ENCODE measurements at regions not wholly inside any gene's neighbourhood (a gene's known extent, or its start where the extent isn't known, plus 50 kb on each side); places are given as distances from the start of the nearest gene placed in this dataset.

GRCh38 chr2:2696325-2696724, 365.2 kb upstream of the MYT1L start:
- no peak for DNase-seq
- intact Hi-C loops (cut with DNase I): no loop called here

- intact Hi-C loops (cut with DNase I): no loop called here
- no peak for DNase-seq
These were observed 363.7 kb upstream of the MYT1L start for GRCh38 chr2:2694746-2695145.

GRCh38 chr2:2692599-2693389, 361.7 kb upstream of the MYT1L start:
- intact Hi-C loops (cut with DNase I): no loop called here

GRCh38 chr2:2691419-2691818, 360.3 kb upstream of the MYT1L start:
- intact Hi-C loops (cut with DNase I): no loop called here
- DNase-seq: no peak

More at GRCh38 chr2:2692599-2693389, 361.7 kb upstream of the MYT1L start:
- DNase-seq: no peak

- no peak for DNase-seq
- intact Hi-C loops (cut with DNase I): no loop called here
These were observed 359.9 kb upstream of the MYT1L start for GRCh38 chr2:2690985-2691384.

- intact Hi-C loops (cut with DNase I): no loop called here
- DNase-seq: no peak
These were observed 358.2 kb upstream of the MYT1L start for GRCh38 chr2:2689306-2689705.

GRCh38 chr2:2688254-2688653, 357.2 kb upstream of the MYT1L start:
- intact Hi-C loops (cut with DNase I): no loop called here
- DNase-seq: no peak

- intact Hi-C loops (cut with DNase I): no loop called here
- DNase-seq: no peak
These were observed 356.7 kb upstream of the MYT1L start for GRCh38 chr2:2687745-2688144.

GRCh38 chr2:2686222-2686621, 355.1 kb upstream of the MYT1L start:
- intact Hi-C loops (cut with DNase I): no loop called here
- no peak for DNase-seq

- no peak for DNase-seq
- intact Hi-C loops (cut with DNase I): no loop called here
These were observed 352.6 kb upstream of the MYT1L start for GRCh38 chr2:2683606-2684224.

- no peak for DNase-seq
- intact Hi-C loops (cut with DNase I): no loop called here
These were observed 351.7 kb upstream of the MYT1L start for GRCh38 chr2:2682700-2683342.

- intact Hi-C loops (cut with DNase I): no loop called here
- DNase-seq: no peak
These were observed 350.7 kb upstream of the MYT1L start for GRCh38 chr2:2681711-2682251.

- DNase-seq: no peak
- intact Hi-C loops (cut with DNase I): no loop called here
These were observed 350.0 kb upstream of the MYT1L start for GRCh38 chr2:2681085-2681484.

- no peak for DNase-seq
- intact Hi-C loops (cut with DNase I): no loop called here
These were observed 343.8 kb upstream of the MYT1L start for GRCh38 chr2:2674831-2675230.

- no peak for DNase-seq
- intact Hi-C loops (cut with DNase I): no loop called here
These were observed 342.3 kb upstream of the MYT1L start for GRCh38 chr2:2673406-2673805.

- intact Hi-C loops (cut with DNase I): no loop called here
- DNase-seq: peak in 1 of 42 donors; percentile 10
These were observed 341.2 kb upstream of the MYT1L start for GRCh38 chr2:2672249-2672648.

- intact Hi-C loops (cut with DNase I): no loop called here
- peak in 2 of 42 donors; percentile 16 to 64 for DNase-seq
These were observed 340.8 kb upstream of the MYT1L start for GRCh38 chr2:2671826-2672225.

GRCh38 chr2:2669316-2669715, 338.2 kb upstream of the MYT1L start:
- DNase-seq: no peak
- intact Hi-C loops (cut with DNase I): no loop called here

GRCh38 chr2:2668681-2669265, 337.7 kb upstream of the MYT1L start:
- intact Hi-C loops (cut with DNase I): no loop called here

GRCh38 chr2:2667690-2668089, 336.6 kb upstream of the MYT1L start:
- DNase-seq: no peak
- intact Hi-C loops (cut with DNase I): no loop called here

More at GRCh38 chr2:2668681-2669265, 337.7 kb upstream of the MYT1L start:
- no peak for DNase-seq
